PC-9 (cell line): ENCODE measurements at regions not wholly inside any gene's neighbourhood (a gene's known extent, or its start where the extent isn't known, plus 50 kb on each side); places are given as distances from the start of the nearest gene placed in this dataset.

Experiments
- BruUV-seq: library from RNA; stranded (reverse); fragments of 400-500 nt; replicated peaks from 2 replicates; lab custom pipeline; 2021; lab: Mats Ljungman, UMichigan
- CTCF ChIA-PET: fragments of 300-600 bp; sonication (Branson Sonifier 250); formaldehyde crosslinking; loops from one replicate; lab custom pipeline; 2022; ENCODE audit warnings: antibody characterized with exemption; lab: Charles Lee
- POLR2A ChIA-PET: fragments of 300-600 bp; sonication (Branson Sonifier 250); formaldehyde crosslinking; loops from one replicate; lab custom pipeline; 2022; ENCODE audit warnings: antibody characterized with exemption; ENCODE audit not compliant: unreplicated experiment; lab: Charles Lee
- DNase-seq, 2 experiments: peaks; one replicate each; pipeline versions ENCODE4 v3.0.0 to v3.0.0-alpha.2; 2015 to 2022; ENCODE audit warnings: mixed read lengths in 1 of 2
- H2AFZ ChIP-seq: fragments of 200-600 bp; sonication (generic); 2 replicates; pipeline ENCODE4 v1.8.1; 2017; ENCODE audit warnings: antibody characterized with exemption
- H3F3A ChIP-seq: fragments of 200-600 bp; sonication (generic); 2 replicates; pipeline ENCODE4 v1.8.1; 2017; ENCODE audit warnings: antibody characterized with exemption, mild to moderate bottlenecking, low read depth; ENCODE audit not compliant: insufficient read depth
- H3K27ac ChIP-seq: fragments of 200-600 bp; sonication (generic); 2 replicates; pipeline ENCODE4 v1.6.1; 2016; ENCODE audit warnings: mixed run types
- H3K27me3 ChIP-seq: fragments of 200-600 bp; sonication (generic); 2 replicates; pipeline ENCODE4 v1.6.1; 2016; ENCODE audit warnings: low read depth, mixed run types; ENCODE audit not compliant: insufficient read depth
- H3K36me3 ChIP-seq: fragments of 200-600 bp; sonication (generic); 2 replicates; pipeline ENCODE4 v1.6.1; 2016; ENCODE audit warnings: low read depth, mixed run types
- H3K4me1 ChIP-seq: fragments of 200-600 bp; sonication (generic); replicated peaks from 2 replicates; pipeline ENCODE4 v1.6.1; 2016; ENCODE audit warnings: mixed run types; ENCODE audit not compliant: insufficient read depth
- H3K4me2 ChIP-seq: fragments of 200-600 bp; sonication (generic); 2 replicates; pipeline ENCODE4 v1.6.1; 2017; ENCODE audit warnings: mixed run types
- H3K4me3 ChIP-seq: fragments of 200-600 bp; sonication (generic); 2 replicates; pipeline ENCODE4 v1.6.1; 2016; ENCODE audit warnings: mixed run types
- H3K79me2 ChIP-seq: fragments of 200-600 bp; sonication (generic); 2 replicates; pipeline ENCODE4 v1.6.1; 2017; ENCODE audit warnings: low read depth, mixed run types
- H3K9me2 ChIP-seq: fragments of 200-600 bp; sonication (generic); 2 replicates; pipeline ENCODE4 v1.8.1; 2017; ENCODE audit warnings: mild to moderate bottlenecking; ENCODE audit not compliant: insufficient read depth
- H3K9me3 ChIP-seq: fragments of 200-600 bp; sonication (generic); 2 replicates; pipeline ENCODE4 v1.8.1; 2016; ENCODE audit warnings: low read depth; ENCODE audit not compliant: insufficient read depth
- H4K20me1 ChIP-seq: fragments of 200-600 bp; sonication (generic); 2 replicates; pipeline ENCODE4 v1.8.1; 2017; ENCODE audit not compliant: insufficient read depth
- CTCF ChIP-seq: fragments of 200-600 bp; sonication (generic); conservative IDR thresholded peaks from 2 replicates; pipeline ENCODE4 v1.6.1; 2017; ENCODE audit warnings: mixed run types, antibody characterized with exemption, mild to moderate bottlenecking, moderate library complexity
- EZH2 ChIP-seq: fragments of 200-600 bp; sonication (generic); IDR thresholded peaks from 2 replicates; pipeline ENCODE4 v1.8.0; 2017; ENCODE audit warnings: antibody characterized with exemption, low read depth
- intact Hi-C: fragments of 100-400 bp; cut with micrococcal nuclease; formaldehyde crosslinking; loops from one replicate; pipeline ENCODE4 v1.10.0; 2022; ENCODE audit not compliant: unreplicated experiment

DNA sequence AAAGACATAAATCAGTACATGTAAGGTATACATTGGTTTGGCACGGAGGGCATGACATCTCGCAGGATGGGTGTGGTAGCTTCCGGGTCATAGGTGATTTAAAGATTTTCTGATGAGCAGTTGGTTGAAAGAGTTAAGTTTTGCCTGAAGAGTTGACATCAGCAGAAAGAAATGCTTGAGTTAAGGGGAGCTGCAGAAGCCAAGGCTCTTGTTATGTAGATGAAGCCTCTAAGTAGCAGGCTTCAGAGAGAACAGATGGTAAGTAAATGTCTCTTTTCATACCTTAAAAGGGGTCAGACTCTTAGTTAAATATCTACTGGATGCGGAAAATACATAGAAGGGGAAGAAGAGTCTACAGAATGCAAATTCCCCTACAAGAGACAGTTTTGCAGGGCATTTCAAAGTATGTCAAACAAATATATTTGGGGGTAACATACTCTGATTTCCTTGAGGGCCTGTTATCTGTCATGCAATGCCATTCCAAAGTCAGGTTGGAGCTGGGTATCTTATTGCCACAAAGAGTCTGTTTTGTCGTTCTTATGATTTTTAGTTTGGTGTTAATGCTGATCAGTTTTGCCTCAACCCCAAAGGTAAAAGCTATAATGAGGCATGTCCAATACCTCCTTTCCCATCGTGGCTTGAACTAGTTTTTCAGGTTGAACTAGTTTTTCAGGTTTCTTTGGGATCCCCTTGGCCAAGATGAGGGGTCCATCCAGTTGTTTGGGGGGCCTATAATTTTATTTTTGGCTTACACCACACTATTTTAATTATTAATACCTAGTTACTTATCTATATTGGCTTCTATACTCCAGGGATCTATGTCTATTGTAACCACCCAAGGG, 67.0 kb downstream of the PTHLH start:
- H4K20me1 ChIP-seq: no peaks in the 10 kb centered on the region
- H3K4me1 ChIP-seq: peaks cover 29% of the 10 kb centered on the region
- no peaks in the 10 kb centered on the region for H3K9me2 ChIP-seq
- peak overlapping the region; percentile 45; the same call in 1 of the 2 replicates for H3K4me2 ChIP-seq
- BruUV-seq: no TSS peak
- H3K36me3 ChIP-seq: no peaks in the 10 kb centered on the region
- no peaks in the 10 kb centered on the region for H3K27me3 ChIP-seq
- TF ChIP-seq CTCF: no peak
- TF ChIP-seq EZH2: no peak
- DNase-seq: no peak
- ChIA-PET POLR2A (no interaction called here), CTCF (no interaction called here)
- H3K9me3 ChIP-seq: no peaks in the 10 kb centered on the region
- intact Hi-C loops: loop anchor here (5.0 kb wide), 1 partner anchor 83 kb away; no protein-coding TSS in a partner anchor
- H3K27ac ChIP-seq: peak overlapping the region; percentile 59
- no peaks in the 10 kb centered on the region for H3F3A ChIP-seq
- no peak overlapping the region for H3K4me3 ChIP-seq
- H3K79me2 ChIP-seq: no peaks in the 10 kb centered on the region
- H2AFZ ChIP-seq: no peak overlapping the region

GRCh38 chr12:27902651-27903050, 69.9 kb downstream of the PTHLH start:
- peaks cover 25% of the 10 kb centered on the region for H3K4me1 ChIP-seq
- no peaks in the 10 kb centered on the region for H3K79me2 ChIP-seq
- H3K4me3 ChIP-seq: no peak overlapping the region
- no peaks in the 10 kb centered on the region for H3F3A ChIP-seq
- H3K4me2 ChIP-seq: no peak overlapping the region
- H3K9me2 ChIP-seq: no peaks in the 10 kb centered on the region
- H3K27ac ChIP-seq: no peak overlapping the region
- H3K9me3 ChIP-seq: no peaks in the 10 kb centered on the region
- H3K36me3 ChIP-seq: no peaks in the 10 kb centered on the region
- CTCF ChIA-PET: interaction anchor here (0.6 kb wide), 1 partner anchor 38 kb away, joined by 5 read pairs; no protein-coding TSS in a partner anchor
- no peak for TF ChIP-seq EZH2
- no peak for TF ChIP-seq CTCF
- BruUV-seq: no TSS peak
- no peaks in the 10 kb centered on the region for H3K27me3 ChIP-seq
- no peak for DNase-seq
- no peak overlapping the region for H2AFZ ChIP-seq
- POLR2A ChIA-PET: no interaction called here
- intact Hi-C loops: no loop called here
- H4K20me1 ChIP-seq: no peaks in the 10 kb centered on the region

DNA sequence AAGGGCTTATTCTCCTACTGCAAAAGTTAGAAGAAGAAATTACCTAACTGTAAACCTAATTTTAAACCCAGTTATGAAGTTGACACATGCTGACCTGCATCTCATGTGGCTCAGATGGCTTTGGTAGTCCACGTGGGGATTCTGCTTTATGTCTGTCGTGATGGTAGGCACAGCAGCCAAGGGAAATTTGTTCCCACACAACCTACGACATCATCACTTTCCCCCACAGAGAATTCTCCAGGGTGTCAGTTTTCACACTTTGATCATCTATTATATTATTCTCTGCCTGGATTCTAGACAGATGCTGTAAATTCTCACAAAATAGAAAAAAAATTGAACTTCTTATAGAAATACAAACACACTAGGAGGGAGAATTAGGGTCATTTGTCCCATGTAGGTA, 70.6 kb downstream of the PTHLH start:
- POLR2A ChIA-PET: no interaction called here
- no peak for DNase-seq
- intact Hi-C loops: no loop called here

More for the DNA sequence above, 70.6 kb downstream of the PTHLH start:
- no peaks in the 10 kb centered on the region for H4K20me1 ChIP-seq
- H3F3A ChIP-seq: no peaks in the 10 kb centered on the region
- H3K27me3 ChIP-seq: no peaks in the 10 kb centered on the region
- H3K4me1 ChIP-seq: peaks cover 19% of the 10 kb centered on the region
- no peak overlapping the region for H3K27ac ChIP-seq
- no peak overlapping the region for H3K4me3 ChIP-seq
- no peak overlapping the region for H3K4me2 ChIP-seq
- H3K79me2 ChIP-seq: no peaks in the 10 kb centered on the region
- H3K36me3 ChIP-seq: no peaks in the 10 kb centered on the region
- no peak overlapping the region for H2AFZ ChIP-seq
- BruUV-seq: no TSS peak
- TF ChIP-seq CTCF (no peak), EZH2 (no peak)
- CTCF ChIA-PET: interaction anchor here (0.6 kb wide), 1 partner anchor 38 kb away, joined by 5 read pairs; no protein-coding TSS in a partner anchor
- H3K9me2 ChIP-seq: no peaks in the 10 kb centered on the region
- no peaks in the 10 kb centered on the region for H3K9me3 ChIP-seq
